Embryonic facial prominence (tissue), 1 donor: ENCODE measurements at regions not wholly inside any gene's neighbourhood (a gene's known extent, or its start where the extent isn't known, plus 50 kb on each side); places are given as distances from the start of the nearest gene placed in this dataset.
A peak's percentile ranks its signal among the peaks of the same experiment; 100 is the strongest.
"Not testable (repeated sequence)": the region's sequence is repeated elsewhere in the genome, so short reads cannot be mapped to it uniquely, and the experiment has no call there.

Experiments used
- DNase-seq: peaks from one replicate; pipeline ENCODE4 v3.0.0-alpha.2; 2016; ENCODE audit errors: extremely low spot score

- not testable (repeated sequence) for DNase-seq
Measured at GRCh38 chr2:63739180-63739579, 102.5 kb upstream of the UGP2 start.

GRCh38 chr2:63740020-63740419 lies 101.7 kb upstream of the UGP2 start:
- no peak for DNase-seq

GRCh38 chr2:63740943-63741342 lies 100.8 kb upstream of the UGP2 start:
- DNase-seq = no peak

- no peak for DNase-seq
Measured at GRCh38 chr2:63741884-63742579, 99.7 kb upstream of the UGP2 start.

GRCh38 chr2:63742580-63742976 lies 99.1 kb upstream of the UGP2 start:
- DNase-seq = no peak

GRCh38 chr2:63743170-63743981 lies 98.3 kb upstream of the UGP2 start:
- no peak for DNase-seq

GRCh38 chr2:63743982-63744966 lies 97.4 kb upstream of the UGP2 start:
- DNase-seq = no peak

GRCh38 chr2:63746548-63746947 lies 95.1 kb upstream of the UGP2 start:
- DNase-seq = not testable (repeated sequence)

- no peak for DNase-seq
Measured at GRCh38 chr2:63751901-63752300, 89.8 kb upstream of the UGP2 start.

- peak; percentile 29 for DNase-seq
Measured at GRCh38 chr2:63755216-63755615, 86.5 kb upstream of the UGP2 start.

- no peak for DNase-seq
Measured at GRCh38 chr2:63755965-63756364, 85.7 kb upstream of the UGP2 start.

GRCh38 chr2:63763391-63763941 lies 78.2 kb upstream of the UGP2 start:
- no peak for DNase-seq

GRCh38 chr2:63764630-63765029 lies 77.1 kb upstream of the UGP2 start:
- DNase-seq = no peak

GRCh38 chr2:63765117-63765516 lies 76.6 kb upstream of the UGP2 start:
- no peak for DNase-seq

GRCh38 chr2:63767307-63767706 lies 74.4 kb upstream of the UGP2 start:
- no peak for DNase-seq

GRCh38 chr2:63768051-63768450 lies 73.6 kb upstream of the UGP2 start:
- DNase-seq = no peak

GRCh38 chr2:63769915-63770314 lies 71.8 kb upstream of the UGP2 start:
- DNase-seq = no peak

GRCh38 chr2:63772061-63772460 lies 69.6 kb upstream of the UGP2 start:
- DNase-seq = no peak

- DNase-seq = no peak
Measured at GRCh38 chr2:63775191-63775590, 66.5 kb upstream of the UGP2 start.

- DNase-seq = no peak
Measured at GRCh38 chr2:63776382-63776781, 65.3 kb upstream of the UGP2 start.

- no peak for DNase-seq
Measured at GRCh38 chr2:63777816-63778215, 63.9 kb upstream of the UGP2 start.

GRCh38 chr2:63778391-63778790 lies 63.3 kb upstream of the UGP2 start:
- DNase-seq = no peak
